ENCODE measurements at regions not wholly inside any gene's neighbourhood (a gene's known extent, or its start where the extent isn't known, plus 50 kb on each side); places are given as distances from the start of the nearest gene placed in this dataset.
"Not testable (repeated sequence)": the region's sequence is repeated elsewhere in the genome, so short reads cannot be mapped to it uniquely, and the experiment has no call there.

- no peak for DNase-seq (ENCODE audit: insufficient read length, low spot score, missing footprints)
- H3K36me3 ChIP-seq (ENCODE audit: insufficient read depth, low read length), result no peaks in the 10 kb centered on the region
- no peaks in the 10 kb centered on the region for H3K9me3 ChIP-seq (ENCODE audit: low read depth, low read length)
- H3K4me1 ChIP-seq (ENCODE audit: insufficient read depth, low read length), result no peaks in the 10 kb centered on the region
- no peak for TF ChIP-seq CTCF (IDR thresholded peaks at IDR 0.05; ENCODE audit: extremely low read depth, low read depth, low read length)
- no peaks in the 10 kb centered on the region for H3K27me3 ChIP-seq (ENCODE audit: insufficient read depth, low read length)
- H3K4me3 ChIP-seq (ENCODE audit: insufficient read depth, low read length), result no peak overlapping the region
- no peaks in the 10 kb centered on the region for H3K79me2 ChIP-seq (ENCODE audit: insufficient read depth, low read length)
- H3K27ac ChIP-seq (ENCODE audit: low read depth, low read length), result no peak overlapping the region
- no peak overlapping the region for H2AFZ ChIP-seq (ENCODE audit: low read length)
- no peaks in the 10 kb centered on the region for H4K20me1 ChIP-seq (ENCODE audit: insufficient read depth, low read length)
- H3K4me2 ChIP-seq (ENCODE audit: insufficient read depth, low read length), result no peak overlapping the region
Observed at GRCh38 chr1:196007763-196008162, 600.5 kb downstream of the KCNT2 start.

GRCh38 chr1:196005426-196005825 is 602.8 kb downstream of the KCNT2 start:
- H3K79me2 ChIP-seq (ENCODE audit: insufficient read depth, low read length), result no peaks in the 10 kb centered on the region
- DNase-seq (ENCODE audit: insufficient read length, low spot score, missing footprints), result no peak
- no peak overlapping the region for H3K27ac ChIP-seq (ENCODE audit: low read depth, low read length)
- no peak overlapping the region for H3K4me3 ChIP-seq (ENCODE audit: insufficient read depth, low read length)
- H3K9me3 ChIP-seq (ENCODE audit: low read depth, low read length), result no peaks in the 10 kb centered on the region
- H2AFZ ChIP-seq (ENCODE audit: low read length), result no peak overlapping the region
- H3K27me3 ChIP-seq (ENCODE audit: insufficient read depth, low read length), result no peaks in the 10 kb centered on the region
- no peak for TF ChIP-seq CTCF (IDR thresholded peaks at IDR 0.05; ENCODE audit: extremely low read depth, low read depth, low read length)
- H3K36me3 ChIP-seq (ENCODE audit: insufficient read depth, low read length), result no peaks in the 10 kb centered on the region
- no peaks in the 10 kb centered on the region for H4K20me1 ChIP-seq (ENCODE audit: insufficient read depth, low read length)
- no peak overlapping the region for H3K4me2 ChIP-seq (ENCODE audit: insufficient read depth, low read length)
- H3K4me1 ChIP-seq (ENCODE audit: insufficient read depth, low read length), result no peaks in the 10 kb centered on the region

DNA sequence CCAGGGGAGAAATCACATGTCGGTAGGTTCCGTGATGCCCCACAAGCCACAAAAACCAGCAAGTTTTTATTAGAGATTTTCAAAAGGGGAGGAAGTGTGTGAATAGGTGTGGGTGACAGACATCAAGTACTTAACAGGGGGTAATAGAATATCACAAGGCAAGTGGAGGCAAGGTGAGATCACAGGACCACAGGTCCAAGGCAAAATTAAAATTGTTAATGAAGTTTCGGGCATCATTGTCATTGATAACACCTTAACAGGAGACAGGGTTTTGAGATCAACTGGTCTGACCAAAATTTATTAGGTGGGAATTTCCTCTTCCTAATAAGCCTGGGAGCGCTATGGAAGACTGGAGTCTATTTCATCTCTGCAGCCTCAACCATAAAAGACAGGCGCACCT is 603.9 kb downstream of the KCNT2 start:
- not testable (repeated sequence) for H3K36me3 ChIP-seq (ENCODE audit: insufficient read depth, low read length); H3K4me2 ChIP-seq (ENCODE audit: insufficient read depth, low read length); H3K4me3 ChIP-seq (ENCODE audit: insufficient read depth, low read length); DNase-seq (ENCODE audit: insufficient read length, low spot score, missing footprints); H3K79me2 ChIP-seq (ENCODE audit: insufficient read depth, low read length); H3K27ac ChIP-seq (ENCODE audit: low read depth, low read length); H4K20me1 ChIP-seq (ENCODE audit: insufficient read depth, low read length); H3K4me1 ChIP-seq (ENCODE audit: insufficient read depth, low read length); H3K27me3 ChIP-seq (ENCODE audit: insufficient read depth, low read length); H2AFZ ChIP-seq (ENCODE audit: low read length); H3K9me3 ChIP-seq (ENCODE audit: low read depth, low read length)

GRCh38 chr1:196002906-196003305 is 605.3 kb downstream of the KCNT2 start:
- no peak overlapping the region for H3K4me3 ChIP-seq (ENCODE audit: insufficient read depth, low read length)
- no peaks in the 10 kb centered on the region for H3K27me3 ChIP-seq (ENCODE audit: insufficient read depth, low read length)
- no peaks in the 10 kb centered on the region for H3K79me2 ChIP-seq (ENCODE audit: insufficient read depth, low read length)
- no peak for DNase-seq (ENCODE audit: insufficient read length, low spot score, missing footprints)
- no peak overlapping the region for H3K27ac ChIP-seq (ENCODE audit: low read depth, low read length)
- H2AFZ ChIP-seq (ENCODE audit: low read length), result no peak overlapping the region
- no peak for TF ChIP-seq CTCF (IDR thresholded peaks at IDR 0.05; ENCODE audit: extremely low read depth, low read depth, low read length)
- no peaks in the 10 kb centered on the region for H4K20me1 ChIP-seq (ENCODE audit: insufficient read depth, low read length)
- H3K4me2 ChIP-seq (ENCODE audit: insufficient read depth, low read length), result no peak overlapping the region
- peaks cover 2% of the 10 kb centered on the region for H3K9me3 ChIP-seq (ENCODE audit: low read depth, low read length)
- H3K4me1 ChIP-seq (ENCODE audit: insufficient read depth, low read length), result no peaks in the 10 kb centered on the region
- H3K36me3 ChIP-seq (ENCODE audit: insufficient read depth, low read length), result no peaks in the 10 kb centered on the region

DNA sequence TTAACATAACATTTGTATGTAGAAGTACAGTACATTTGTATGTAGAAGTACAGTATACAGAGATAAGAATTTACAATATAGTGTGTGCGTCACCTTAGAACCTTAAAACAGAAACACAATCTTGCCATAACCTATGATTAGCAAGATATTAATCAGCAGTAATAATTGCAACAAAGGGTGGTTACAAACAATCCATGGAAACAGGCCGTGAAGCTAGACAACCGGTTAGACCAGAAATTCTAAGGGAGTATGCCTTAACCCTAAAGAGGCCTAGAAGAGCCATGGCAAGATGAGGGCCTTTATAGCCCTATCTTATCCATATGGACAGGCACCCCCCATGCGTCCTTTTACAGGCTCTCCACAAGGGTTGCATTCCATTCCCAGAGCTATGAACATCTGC is 605.9 kb downstream of the KCNT2 start:
- not testable (repeated sequence) for H3K9me3 ChIP-seq (ENCODE audit: low read depth, low read length); DNase-seq (ENCODE audit: insufficient read length, low spot score, missing footprints); H3K4me2 ChIP-seq (ENCODE audit: insufficient read depth, low read length); H3K36me3 ChIP-seq (ENCODE audit: insufficient read depth, low read length); H3K27ac ChIP-seq (ENCODE audit: low read depth, low read length); H3K79me2 ChIP-seq (ENCODE audit: insufficient read depth, low read length); H3K4me1 ChIP-seq (ENCODE audit: insufficient read depth, low read length); H2AFZ ChIP-seq (ENCODE audit: low read length); H4K20me1 ChIP-seq (ENCODE audit: insufficient read depth, low read length); H3K4me3 ChIP-seq (ENCODE audit: insufficient read depth, low read length); H3K27me3 ChIP-seq (ENCODE audit: insufficient read depth, low read length)

Measured in osteoblast (primary cell).